Panc1 (cell line): ENCODE measurements at regions not wholly inside any gene's neighbourhood (a gene's known extent, or its start where the extent isn't known, plus 50 kb on each side); places are given as distances from the start of the nearest gene placed in this dataset.

Experiments
- SIN3A ChIP-seq: IDR thresholded peaks from 2 replicates; pipeline ENCODE4 v1.6.1; 2012; ENCODE audit warnings: low read depth, mild to moderate bottlenecking, low read length, moderate library complexity, borderline replicate concordance; ENCODE audit not compliant: insufficient read depth
- TCF7L2 ChIP-seq: IDR thresholded peaks from 2 replicates; pipeline ENCODE4 v1.6.1; 2011; ENCODE audit warnings: mild to moderate bottlenecking, low read depth, low read length, inconsistent platforms
- TF ChIP-seq, protein P1 (sequence below): fragments of 450-650 bp; IDR thresholded peaks from 2 replicates; pipeline ENCODE4 v1.5.1; 2017; ENCODE audit warnings: mild to moderate bottlenecking
- TF ChIP-seq, protein P2 (sequence below), 2 experiments: IDR thresholded peaks; 2 replicates each; pipeline ENCODE4 v1.6.1; 2011 to 2012; ENCODE audit warnings: low read depth in 2 of 2, control low read depth in 1 of 2, low read length in 1 of 2, mild to moderate bottlenecking in 1 of 2, moderate library complexity in 1 of 2; ENCODE audit not compliant: insufficient read depth in 1 of 2

- TF ChIP-seq, protein P1, sequence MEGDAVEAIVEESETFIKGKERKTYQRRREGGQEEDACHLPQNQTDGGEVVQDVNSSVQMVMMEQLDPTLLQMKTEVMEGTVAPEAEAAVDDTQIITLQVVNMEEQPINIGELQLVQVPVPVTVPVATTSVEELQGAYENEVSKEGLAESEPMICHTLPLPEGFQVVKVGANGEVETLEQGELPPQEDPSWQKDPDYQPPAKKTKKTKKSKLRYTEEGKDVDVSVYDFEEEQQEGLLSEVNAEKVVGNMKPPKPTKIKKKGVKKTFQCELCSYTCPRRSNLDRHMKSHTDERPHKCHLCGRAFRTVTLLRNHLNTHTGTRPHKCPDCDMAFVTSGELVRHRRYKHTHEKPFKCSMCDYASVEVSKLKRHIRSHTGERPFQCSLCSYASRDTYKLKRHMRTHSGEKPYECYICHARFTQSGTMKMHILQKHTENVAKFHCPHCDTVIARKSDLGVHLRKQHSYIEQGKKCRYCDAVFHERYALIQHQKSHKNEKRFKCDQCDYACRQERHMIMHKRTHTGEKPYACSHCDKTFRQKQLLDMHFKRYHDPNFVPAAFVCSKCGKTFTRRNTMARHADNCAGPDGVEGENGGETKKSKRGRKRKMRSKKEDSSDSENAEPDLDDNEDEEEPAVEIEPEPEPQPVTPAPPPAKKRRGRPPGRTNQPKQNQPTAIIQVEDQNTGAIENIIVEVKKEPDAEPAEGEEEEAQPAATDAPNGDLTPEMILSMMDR, result no peak
- TF ChIP-seq SIN3A (no peak), TCF7L2 (no peak)
- TF ChIP-seq, protein P2, sequence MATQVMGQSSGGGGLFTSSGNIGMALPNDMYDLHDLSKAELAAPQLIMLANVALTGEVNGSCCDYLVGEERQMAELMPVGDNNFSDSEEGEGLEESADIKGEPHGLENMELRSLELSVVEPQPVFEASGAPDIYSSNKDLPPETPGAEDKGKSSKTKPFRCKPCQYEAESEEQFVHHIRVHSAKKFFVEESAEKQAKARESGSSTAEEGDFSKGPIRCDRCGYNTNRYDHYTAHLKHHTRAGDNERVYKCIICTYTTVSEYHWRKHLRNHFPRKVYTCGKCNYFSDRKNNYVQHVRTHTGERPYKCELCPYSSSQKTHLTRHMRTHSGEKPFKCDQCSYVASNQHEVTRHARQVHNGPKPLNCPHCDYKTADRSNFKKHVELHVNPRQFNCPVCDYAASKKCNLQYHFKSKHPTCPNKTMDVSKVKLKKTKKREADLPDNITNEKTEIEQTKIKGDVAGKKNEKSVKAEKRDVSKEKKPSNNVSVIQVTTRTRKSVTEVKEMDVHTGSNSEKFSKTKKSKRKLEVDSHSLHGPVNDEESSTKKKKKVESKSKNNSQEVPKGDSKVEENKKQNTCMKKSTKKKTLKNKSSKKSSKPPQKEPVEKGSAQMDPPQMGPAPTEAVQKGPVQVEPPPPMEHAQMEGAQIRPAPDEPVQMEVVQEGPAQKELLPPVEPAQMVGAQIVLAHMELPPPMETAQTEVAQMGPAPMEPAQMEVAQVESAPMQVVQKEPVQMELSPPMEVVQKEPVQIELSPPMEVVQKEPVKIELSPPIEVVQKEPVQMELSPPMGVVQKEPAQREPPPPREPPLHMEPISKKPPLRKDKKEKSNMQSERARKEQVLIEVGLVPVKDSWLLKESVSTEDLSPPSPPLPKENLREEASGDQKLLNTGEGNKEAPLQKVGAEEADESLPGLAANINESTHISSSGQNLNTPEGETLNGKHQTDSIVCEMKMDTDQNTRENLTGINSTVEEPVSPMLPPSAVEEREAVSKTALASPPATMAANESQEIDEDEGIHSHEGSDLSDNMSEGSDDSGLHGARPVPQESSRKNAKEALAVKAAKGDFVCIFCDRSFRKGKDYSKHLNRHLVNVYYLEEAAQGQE (IDR thresholded peaks at IDR 0.05; ENCODE audit: insufficient read depth in 1 of 2, low read depth in 2 of 2, low read length in 1 of 2), result no peak
Observed at GRCh38 chr6:95242560-95242959, 334.8 kb upstream of the MANEA start.
